ENCODE measurements at regions not wholly inside any gene's neighbourhood (a gene's known extent, or its start where the extent isn't known, plus 50 kb on each side); places are given as distances from the start of the nearest gene placed in this dataset.

- DNase-seq, result no peak
- Histone ChIP-seq H3K4me3 (no peak overlapping the region), H3K9me3 (no peaks in the 10 kb centered on the region), H3K36me3 (no peaks in the 10 kb centered on the region), H3K27ac (no peak overlapping the region), H3K27me3 (no peaks in the 10 kb centered on the region), H3K4me1 (no peaks in the 10 kb centered on the region)
- intact Hi-C loops (cut with DNase I; ENCODE audit: low total_unique reads), result no loop called here
- TF ChIP-seq, protein P1, sequence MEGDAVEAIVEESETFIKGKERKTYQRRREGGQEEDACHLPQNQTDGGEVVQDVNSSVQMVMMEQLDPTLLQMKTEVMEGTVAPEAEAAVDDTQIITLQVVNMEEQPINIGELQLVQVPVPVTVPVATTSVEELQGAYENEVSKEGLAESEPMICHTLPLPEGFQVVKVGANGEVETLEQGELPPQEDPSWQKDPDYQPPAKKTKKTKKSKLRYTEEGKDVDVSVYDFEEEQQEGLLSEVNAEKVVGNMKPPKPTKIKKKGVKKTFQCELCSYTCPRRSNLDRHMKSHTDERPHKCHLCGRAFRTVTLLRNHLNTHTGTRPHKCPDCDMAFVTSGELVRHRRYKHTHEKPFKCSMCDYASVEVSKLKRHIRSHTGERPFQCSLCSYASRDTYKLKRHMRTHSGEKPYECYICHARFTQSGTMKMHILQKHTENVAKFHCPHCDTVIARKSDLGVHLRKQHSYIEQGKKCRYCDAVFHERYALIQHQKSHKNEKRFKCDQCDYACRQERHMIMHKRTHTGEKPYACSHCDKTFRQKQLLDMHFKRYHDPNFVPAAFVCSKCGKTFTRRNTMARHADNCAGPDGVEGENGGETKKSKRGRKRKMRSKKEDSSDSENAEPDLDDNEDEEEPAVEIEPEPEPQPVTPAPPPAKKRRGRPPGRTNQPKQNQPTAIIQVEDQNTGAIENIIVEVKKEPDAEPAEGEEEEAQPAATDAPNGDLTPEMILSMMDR (IDR thresholded peaks at IDR 0.05), result no peak
- TF ChIP-seq POLR2A (IDR thresholded peaks at IDR 0.05), result no peak
Observed at GRCh38 chr2:154934213-154934612, 235.7 kb downstream of the KCNJ3 start.

GRCh38 chr2:154924531-154924930, 226.0 kb downstream of the KCNJ3 start:
- intact Hi-C loops (cut with DNase I; ENCODE audit: low total_unique reads), result no loop called here
- no peaks in the 10 kb centered on the region for H3K9me3 ChIP-seq

DNA sequence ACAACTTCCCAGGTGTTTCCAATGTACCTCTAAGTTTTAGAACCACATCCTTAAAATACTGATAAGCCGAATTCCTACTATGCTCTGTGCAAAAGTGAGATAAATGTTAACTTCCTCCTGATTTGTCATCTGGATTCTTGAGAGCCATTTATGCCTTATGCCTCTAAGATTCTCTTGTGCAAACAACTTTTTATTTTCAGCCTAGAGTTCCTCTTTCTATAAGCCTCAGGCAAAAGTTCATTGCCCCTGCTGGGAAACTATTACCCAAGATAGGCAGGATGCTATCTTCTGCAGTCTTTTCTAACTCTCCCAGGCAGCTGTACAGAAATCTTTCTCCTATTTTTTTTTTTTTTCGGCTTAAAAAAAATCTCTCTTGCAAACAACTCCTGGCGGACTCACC, 216.1 kb downstream of the KCNJ3 start:
- intact Hi-C loops (cut with DNase I; ENCODE audit: low total_unique reads), result no loop called here
- TF ChIP-seq POLR2A (IDR thresholded peaks at IDR 0.05), result no peak
- TF ChIP-seq, protein P1 (IDR thresholded peaks at IDR 0.05), result no peak

More at GRCh38 chr2:154924531-154924930, 226.0 kb downstream of the KCNJ3 start:
- Histone ChIP-seq H3K27ac (no peak overlapping the region), H3K4me1 (no peaks in the 10 kb centered on the region), H3K27me3 (no peaks in the 10 kb centered on the region), H3K4me3 (no peak overlapping the region), H3K36me3 (no peaks in the 10 kb centered on the region)
- TF ChIP-seq, protein P1 (IDR thresholded peaks at IDR 0.05), result no peak
- TF ChIP-seq POLR2A (IDR thresholded peaks at IDR 0.05), result no peak
- DNase-seq, result no peak

GRCh38 chr2:154912215-154912614, 213.7 kb downstream of the KCNJ3 start:
- Histone ChIP-seq H3K4me1 (no peaks in the 10 kb centered on the region), H3K4me3 (no peak overlapping the region), H3K27ac (no peak overlapping the region), H3K9me3 (no peaks in the 10 kb centered on the region), H3K36me3 (no peaks in the 10 kb centered on the region), H3K27me3 (no peaks in the 10 kb centered on the region)
- no peak for TF ChIP-seq POLR2A (IDR thresholded peaks at IDR 0.05)
- TF ChIP-seq, protein P1 (IDR thresholded peaks at IDR 0.05), result no peak
- no peak for DNase-seq
- intact Hi-C loops (cut with DNase I; ENCODE audit: low total_unique reads), result no loop called here

More for the DNA sequence above, 216.1 kb downstream of the KCNJ3 start:
- H3K9me3 ChIP-seq, result no peaks in the 10 kb centered on the region
- H3K36me3 ChIP-seq, result no peaks in the 10 kb centered on the region
- H3K4me1 ChIP-seq, result no peaks in the 10 kb centered on the region
- no peak overlapping the region for H3K27ac ChIP-seq
- no peak for DNase-seq
- no peak overlapping the region for H3K4me3 ChIP-seq
- H3K27me3 ChIP-seq, result no peaks in the 10 kb centered on the region

DNA sequence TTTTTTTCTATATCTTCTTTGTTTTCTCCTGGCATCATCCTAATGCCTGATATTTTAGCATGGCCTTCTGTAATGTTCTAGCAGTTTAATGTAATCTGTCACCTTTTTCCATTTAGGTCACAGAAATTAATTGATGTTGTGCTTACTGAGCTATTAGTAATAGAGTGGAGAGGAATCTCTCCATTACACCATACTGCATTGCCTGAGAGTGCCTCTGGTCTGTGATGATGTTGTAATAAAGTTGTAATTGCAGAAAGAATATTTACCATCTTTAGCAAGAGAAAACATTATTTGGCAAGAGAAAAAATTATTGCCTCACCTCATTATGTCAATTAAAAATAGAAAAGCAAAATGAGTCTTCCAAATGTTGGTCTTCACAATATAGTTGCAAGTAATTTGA, 213.2 kb downstream of the KCNJ3 start:
- intact Hi-C loops (cut with DNase I; ENCODE audit: low total_unique reads), result no loop called here
- no peaks in the 10 kb centered on the region for H3K9me3 ChIP-seq
- no peak overlapping the region for H3K27ac ChIP-seq
- DNase-seq, result no peak
- H3K27me3 ChIP-seq, result no peaks in the 10 kb centered on the region
- H3K4me3 ChIP-seq, result no peak overlapping the region
- no peaks in the 10 kb centered on the region for H3K4me1 ChIP-seq
- TF ChIP-seq, protein P1 (IDR thresholded peaks at IDR 0.05), result no peak
- no peak for TF ChIP-seq POLR2A (IDR thresholded peaks at IDR 0.05)
- no peaks in the 10 kb centered on the region for H3K36me3 ChIP-seq
